Thymus (tissue), 11 donors: ENCODE measurements at regions not wholly inside any gene's neighbourhood (a gene's known extent, or its start where the extent isn't known, plus 50 kb on each side); places are given as distances from the start of the nearest gene placed in this dataset.
"Not testable (repeated sequence)": the region's sequence is repeated elsewhere in the genome, so short reads cannot be mapped to it uniquely, and the experiment has no call there.

Experiments
- DNase-seq, 9 donors: peaks; one replicate each; pipeline ENCODE4 v3.0.0-alpha.2; 2013; ENCODE audit warnings: low spot score in 9 of 9, low read depth in 6 of 9, missing footprints in 1 of 9
- H3K27ac ChIP-seq, 2 donors: one replicate each; pipeline ENCODE4 v1.5.1; 2013; ENCODE audit warnings: control low read depth in 1 of 2, low read depth in 1 of 2, low read length in 1 of 2, mild to moderate bottlenecking in 1 of 2, moderate library complexity in 1 of 2
- H3K27me3 ChIP-seq, 2 donors: one replicate each; pipeline ENCODE4 v1.5.1; 2013; ENCODE audit warnings: low read length in 1 of 2; ENCODE audit not compliant: control insufficient read depth in 2 of 2, insufficient read depth in 1 of 2
- H3K36me3 ChIP-seq, 2 donors: one replicate each; pipeline ENCODE4 v1.5.1; 2013; ENCODE audit warnings: low read length in 1 of 2, mild to moderate bottlenecking in 1 of 2, moderate library complexity in 1 of 2; ENCODE audit not compliant: control insufficient read depth in 2 of 2, insufficient read depth in 2 of 2
- H3K4me1 ChIP-seq, 2 donors: one replicate each; pipeline ENCODE4 v1.5.1; 2013; ENCODE audit warnings: low read length in 2 of 2; ENCODE audit not compliant: control insufficient read depth in 2 of 2, insufficient read depth in 2 of 2
- H3K4me3 ChIP-seq, 2 donors: one replicate each; pipeline ENCODE4 v1.5.1; 2013; ENCODE audit warnings: low read length in 2 of 2, control low read depth in 1 of 2, mild to moderate bottlenecking in 1 of 2
- H3K9me3 ChIP-seq, 2 donors: one replicate each; pipeline ENCODE4 v1.5.1; 2013; ENCODE audit warnings: low read length in 1 of 2, mild to moderate bottlenecking in 1 of 2; ENCODE audit not compliant: control insufficient read depth in 2 of 2, insufficient read depth in 1 of 2
- WGBS: extraction: QIAGEN DNeasy Blood & Tissue Kit; methylation state at CpG from one replicate; pipeline ENCODE4 v1.1.7; 2013; 5-methylcytosine and 5-hydroxymethylcytosine counted together
- donor health status: healthy.

- not testable (repeated sequence) for H3K4me1 ChIP-seq, H3K9me3 ChIP-seq, H3K4me3 ChIP-seq, H3K27me3 ChIP-seq, DNase-seq, H3K36me3 ChIP-seq, H3K27ac ChIP-seq
Observed at GRCh38 chr6:16931079-16931478, 169.8 kb upstream of the ATXN1 start.

GRCh38 chr6:16930432-16930831 is 169.2 kb upstream of the ATXN1 start:
- Histone ChIP-seq H3K4me1 (no peaks in the 10 kb centered on the region), H3K27ac (no peak overlapping the region), H3K27me3 (no peaks in the 10 kb centered on the region), H3K9me3 (no peaks in the 10 kb centered on the region), H3K36me3 (no peaks in the 10 kb centered on the region), H3K4me3 (no peak overlapping the region)
- no peak for DNase-seq
- WGBS: 43% methylated on average over 1 of the region's 1 CpG

GRCh38 chr6:16929809-16930208 is 168.5 kb upstream of the ATXN1 start:
- DNase-seq: no peak
- no peaks in the 10 kb centered on the region for H3K27me3 ChIP-seq
- no peak overlapping the region for H3K27ac ChIP-seq
- H3K9me3 ChIP-seq: no peaks in the 10 kb centered on the region
- H3K36me3 ChIP-seq: no peaks in the 10 kb centered on the region
- no peak overlapping the region for H3K4me3 ChIP-seq
- no peaks in the 10 kb centered on the region for H3K4me1 ChIP-seq

- H3K27me3 ChIP-seq: no peaks in the 10 kb centered on the region
- 96% methylated on average over 2 of the region's 2 CpGs for WGBS
- no peak overlapping the region for H3K4me3 ChIP-seq
- H3K36me3 ChIP-seq: no peaks in the 10 kb centered on the region
- no peaks in the 10 kb centered on the region for H3K9me3 ChIP-seq
- no peak for DNase-seq
- H3K27ac ChIP-seq: no peak overlapping the region
- H3K4me1 ChIP-seq: no peaks in the 10 kb centered on the region
Observed at GRCh38 chr6:16928387-16928786, 167.1 kb upstream of the ATXN1 start.

GRCh38 chr6:16927205-16927604 is 165.9 kb upstream of the ATXN1 start:
- no peaks in the 10 kb centered on the region for H3K9me3 ChIP-seq
- H3K36me3 ChIP-seq: no peaks in the 10 kb centered on the region
- H3K4me3 ChIP-seq: no peak overlapping the region
- DNase-seq: no peak
- WGBS: 100% methylated on average over 1 of the region's 1 CpG
- H3K4me1 ChIP-seq: no peaks in the 10 kb centered on the region
- no peak overlapping the region for H3K27ac ChIP-seq
- H3K27me3 ChIP-seq: no peaks in the 10 kb centered on the region

- Histone ChIP-seq H3K36me3 (no peaks in the 10 kb centered on the region), H3K9me3 (no peaks in the 10 kb centered on the region), H3K27ac (no peak overlapping the region), H3K4me3 (no peak overlapping the region), H3K27me3 (no peaks in the 10 kb centered on the region), H3K4me1 (no peaks in the 10 kb centered on the region)
- no peak for DNase-seq
- WGBS: 98% methylated on average over 4 of the region's 4 CpGs
Observed at GRCh38 chr6:16925461-16925860, 164.2 kb upstream of the ATXN1 start.

GRCh38 chr6:16922282-16922681 is 161.0 kb upstream of the ATXN1 start:
- no peaks in the 10 kb centered on the region for H3K27me3 ChIP-seq
- H3K4me1 ChIP-seq: no peaks in the 10 kb centered on the region
- H3K36me3 ChIP-seq: no peaks in the 10 kb centered on the region
- no peak for DNase-seq
- no peak overlapping the region for H3K27ac ChIP-seq
- H3K9me3 ChIP-seq: no peaks in the 10 kb centered on the region
- WGBS: 76% methylated on average over 5 of the region's 5 CpGs
- H3K4me3 ChIP-seq: no peak overlapping the region

- no peak for DNase-seq
- 80% methylated on average over 6 of the region's 6 CpGs for WGBS
- Histone ChIP-seq H3K27ac (no peak overlapping the region), H3K36me3 (no peaks in the 10 kb centered on the region), H3K4me1 (no peaks in the 10 kb centered on the region), H3K4me3 (no peak overlapping the region), H3K9me3 (no peaks in the 10 kb centered on the region), H3K27me3 (no peaks in the 10 kb centered on the region)
Observed at GRCh38 chr6:16921399-16922110, 160.3 kb upstream of the ATXN1 start.

GRCh38 chr6:16918586-16918985 is 157.3 kb upstream of the ATXN1 start:
- no peak for DNase-seq
- Histone ChIP-seq H3K9me3 (no peaks in the 10 kb centered on the region), H3K4me3 (no peak overlapping the region), H3K27me3 (no peaks in the 10 kb centered on the region), H3K27ac (no peak overlapping the region), H3K4me1 (no peaks in the 10 kb centered on the region), H3K36me3 (no peaks in the 10 kb centered on the region)
- WGBS: 92% methylated on average over 10 of the region's 10 CpGs

- Histone ChIP-seq H3K36me3 (no peaks in the 10 kb centered on the region), H3K27ac (no peak overlapping the region), H3K9me3 (peaks cover 0 to 5% of the 10 kb centered on the region in 2 donors), H3K4me3 (no peak overlapping the region), H3K4me1 (no peaks in the 10 kb centered on the region), H3K27me3 (no peaks in the 10 kb centered on the region)
- WGBS: 96% methylated on average over 3 of the region's 3 CpGs
- no peak for DNase-seq
Observed at GRCh38 chr6:16914184-16914583, 152.9 kb upstream of the ATXN1 start.
